ENCODE measurements at regions not wholly inside any gene's neighbourhood (a gene's known extent, or its start where the extent isn't known, plus 50 kb on each side); places are given as distances from the start of the nearest gene placed in this dataset.

DNA sequence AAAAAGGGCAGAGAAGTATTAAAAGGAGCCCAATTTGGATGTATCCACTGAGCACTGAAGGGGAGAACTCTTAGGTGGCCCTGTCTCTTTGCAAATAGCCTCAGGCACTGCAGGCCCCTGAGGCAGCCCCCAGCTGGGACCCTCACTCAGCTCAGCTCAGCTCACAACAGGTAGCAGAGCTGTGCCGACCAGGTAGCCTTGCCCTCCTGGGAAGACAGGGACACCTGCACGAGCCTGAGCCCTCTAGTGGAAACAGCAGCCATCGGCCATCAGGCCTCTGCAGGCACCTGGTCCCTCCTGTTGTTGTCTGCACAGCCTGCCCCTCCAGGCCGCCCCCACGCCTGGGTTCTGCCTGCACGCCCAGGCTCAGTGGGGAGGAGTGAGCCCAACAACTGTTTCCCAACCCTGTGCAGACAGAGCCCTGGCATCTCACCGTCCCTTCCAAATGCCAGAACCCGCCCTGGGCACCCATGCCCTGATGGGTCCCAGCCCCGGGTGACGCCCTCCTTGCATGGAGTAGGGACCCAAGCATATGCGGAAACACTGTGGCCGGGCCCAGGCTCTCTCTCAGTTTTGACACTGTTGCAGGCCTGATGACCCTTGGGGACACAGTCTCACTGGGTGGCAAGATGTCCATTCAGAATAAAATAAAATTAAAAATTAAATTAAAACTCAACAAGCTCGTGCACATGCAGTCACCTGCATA is 60.0 kb upstream of the AJAP1 start:
- TF ChIP-seq, protein P1, sequence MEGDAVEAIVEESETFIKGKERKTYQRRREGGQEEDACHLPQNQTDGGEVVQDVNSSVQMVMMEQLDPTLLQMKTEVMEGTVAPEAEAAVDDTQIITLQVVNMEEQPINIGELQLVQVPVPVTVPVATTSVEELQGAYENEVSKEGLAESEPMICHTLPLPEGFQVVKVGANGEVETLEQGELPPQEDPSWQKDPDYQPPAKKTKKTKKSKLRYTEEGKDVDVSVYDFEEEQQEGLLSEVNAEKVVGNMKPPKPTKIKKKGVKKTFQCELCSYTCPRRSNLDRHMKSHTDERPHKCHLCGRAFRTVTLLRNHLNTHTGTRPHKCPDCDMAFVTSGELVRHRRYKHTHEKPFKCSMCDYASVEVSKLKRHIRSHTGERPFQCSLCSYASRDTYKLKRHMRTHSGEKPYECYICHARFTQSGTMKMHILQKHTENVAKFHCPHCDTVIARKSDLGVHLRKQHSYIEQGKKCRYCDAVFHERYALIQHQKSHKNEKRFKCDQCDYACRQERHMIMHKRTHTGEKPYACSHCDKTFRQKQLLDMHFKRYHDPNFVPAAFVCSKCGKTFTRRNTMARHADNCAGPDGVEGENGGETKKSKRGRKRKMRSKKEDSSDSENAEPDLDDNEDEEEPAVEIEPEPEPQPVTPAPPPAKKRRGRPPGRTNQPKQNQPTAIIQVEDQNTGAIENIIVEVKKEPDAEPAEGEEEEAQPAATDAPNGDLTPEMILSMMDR (IDR thresholded peaks at IDR 0.05): no peak
- H3K4me3 Mint-ChIP-seq: no peak overlapping the region
- no peak for DNase-seq
- H3K36me3 Mint-ChIP-seq (ENCODE audit: low read depth): peaks cover 4% of the 10 kb centered on the region; the same call in 1 of the 2 replicates
- H3K27ac Mint-ChIP-seq: no peak overlapping the region
- peaks cover 47% of the 10 kb centered on the region for H3K9me3 Mint-ChIP-seq
- H3K27me3 Mint-ChIP-seq (ENCODE audit: insufficient read depth): no peaks in the 10 kb centered on the region
- no peaks in the 10 kb centered on the region for H3K4me1 Mint-ChIP-seq (ENCODE audit: low read depth)

DNA sequence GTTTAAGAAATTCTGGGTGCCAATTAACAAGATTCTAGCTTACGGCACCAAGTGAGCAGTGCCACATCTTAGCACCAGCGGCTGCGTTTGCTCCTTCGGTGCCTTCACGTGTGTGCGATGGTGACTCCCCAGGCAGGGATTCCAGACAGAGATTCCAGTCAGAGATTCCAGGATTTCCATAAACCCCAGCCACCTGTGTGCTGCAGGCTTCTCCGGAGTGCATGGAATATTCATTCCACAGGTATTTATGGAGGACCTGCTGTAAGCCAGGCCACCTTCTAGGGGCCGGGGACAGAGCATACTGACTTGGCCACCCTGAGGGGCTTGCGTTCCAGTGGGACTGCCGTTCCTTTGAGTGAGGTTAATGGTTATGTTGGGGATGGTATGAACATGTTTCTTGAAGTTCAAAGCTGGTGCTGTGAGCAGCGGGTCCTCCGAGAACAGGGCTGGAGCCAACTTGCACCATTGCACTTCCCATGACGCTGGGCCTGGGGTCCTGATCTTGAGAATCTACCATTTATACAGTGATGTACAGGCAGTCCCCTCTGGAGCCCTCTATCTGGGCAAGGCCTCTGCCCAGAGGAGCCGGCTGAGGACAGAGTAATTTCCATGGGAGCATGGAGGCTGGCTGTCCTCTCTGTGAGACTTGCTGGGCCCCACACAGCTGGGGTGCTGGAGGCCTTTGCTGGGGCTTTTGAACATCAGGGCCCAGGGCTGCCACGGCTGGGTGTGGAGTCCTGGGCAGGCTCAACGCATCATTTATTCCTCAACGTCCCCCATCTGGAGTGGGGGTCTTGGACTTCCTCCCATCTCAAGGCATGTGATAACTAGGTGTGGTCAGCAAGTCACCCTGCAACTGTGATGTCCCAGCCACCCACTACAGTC is 58.8 kb upstream of the AJAP1 start:
- peaks cover 4% of the 10 kb centered on the region; the same call in 1 of the 2 replicates for H3K36me3 Mint-ChIP-seq (ENCODE audit: low read depth)
- no peaks in the 10 kb centered on the region for H3K4me1 Mint-ChIP-seq (ENCODE audit: low read depth)
- TF ChIP-seq, protein P1 (IDR thresholded peaks at IDR 0.05): no peak
- H3K4me3 Mint-ChIP-seq: no peak overlapping the region
- peaks cover 44% of the 10 kb centered on the region for H3K9me3 Mint-ChIP-seq
- no peaks in the 10 kb centered on the region for H3K27me3 Mint-ChIP-seq (ENCODE audit: insufficient read depth)
- H3K27ac Mint-ChIP-seq: no peak overlapping the region
- no peak for DNase-seq

DNA sequence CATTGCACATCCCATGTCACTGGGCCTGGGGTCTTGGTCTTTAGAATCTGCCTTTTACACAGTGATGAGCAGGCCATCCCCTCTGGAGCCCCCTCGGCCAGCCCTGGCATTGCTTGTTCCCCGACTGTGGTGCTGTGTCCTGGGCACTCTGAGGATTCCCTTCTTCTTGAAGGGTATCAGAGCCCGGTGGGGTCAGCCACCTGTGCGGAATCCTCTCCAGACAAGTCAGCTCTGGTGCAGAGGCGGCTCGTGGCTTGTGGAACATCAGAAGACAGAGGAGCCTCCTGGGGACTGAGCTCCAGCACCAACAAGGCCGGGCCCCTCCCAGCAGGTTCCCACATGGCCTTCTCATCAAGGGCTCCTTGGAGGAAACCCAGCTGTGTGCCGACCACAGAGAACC is 57.9 kb upstream of the AJAP1 start:
- peaks cover 45% of the 10 kb centered on the region for H3K9me3 Mint-ChIP-seq
- TF ChIP-seq, protein P1 (IDR thresholded peaks at IDR 0.05): no peak
- H3K4me1 Mint-ChIP-seq (ENCODE audit: low read depth): no peaks in the 10 kb centered on the region
- no peak overlapping the region for H3K27ac Mint-ChIP-seq
- H3K27me3 Mint-ChIP-seq (ENCODE audit: insufficient read depth): no peaks in the 10 kb centered on the region; the same call in 1 of the 2 replicates
- peaks cover 4% of the 10 kb centered on the region; the same call in 1 of the 2 replicates for H3K36me3 Mint-ChIP-seq (ENCODE audit: low read depth)
- DNase-seq: no peak
- H3K4me3 Mint-ChIP-seq: no peak overlapping the region

DNA sequence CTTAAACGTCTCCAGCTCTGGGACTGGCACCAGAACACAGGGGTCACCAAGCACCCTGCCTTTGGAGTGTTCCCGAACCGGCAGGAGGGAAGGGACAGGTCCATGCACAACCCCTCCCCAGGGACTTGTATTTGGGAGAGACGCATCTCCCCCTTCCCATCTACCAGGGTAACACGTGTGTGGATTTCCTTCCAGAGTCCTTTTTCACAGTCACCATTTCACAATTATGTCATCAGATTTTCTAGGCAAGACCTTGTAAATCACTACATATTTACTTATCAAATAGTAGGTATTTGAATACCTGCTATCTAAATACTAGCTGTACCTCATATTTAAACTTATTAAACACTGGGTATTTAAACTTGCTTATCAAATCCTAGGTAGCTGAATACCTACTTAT is 57.4 kb upstream of the AJAP1 start:
- peaks cover 4% of the 10 kb centered on the region; the same call in 1 of the 2 replicates for H3K36me3 Mint-ChIP-seq (ENCODE audit: low read depth)
- H3K9me3 Mint-ChIP-seq: peaks cover 50% of the 10 kb centered on the region
- no peak overlapping the region for H3K4me3 Mint-ChIP-seq
- H3K27me3 Mint-ChIP-seq (ENCODE audit: insufficient read depth): no peaks in the 10 kb centered on the region; the same call in 1 of the 2 replicates
- no peaks in the 10 kb centered on the region for H3K4me1 Mint-ChIP-seq (ENCODE audit: low read depth)
- TF ChIP-seq, protein P1 (IDR thresholded peaks at IDR 0.05): no peak
- no peak for DNase-seq
- no peak overlapping the region for H3K27ac Mint-ChIP-seq

DNA sequence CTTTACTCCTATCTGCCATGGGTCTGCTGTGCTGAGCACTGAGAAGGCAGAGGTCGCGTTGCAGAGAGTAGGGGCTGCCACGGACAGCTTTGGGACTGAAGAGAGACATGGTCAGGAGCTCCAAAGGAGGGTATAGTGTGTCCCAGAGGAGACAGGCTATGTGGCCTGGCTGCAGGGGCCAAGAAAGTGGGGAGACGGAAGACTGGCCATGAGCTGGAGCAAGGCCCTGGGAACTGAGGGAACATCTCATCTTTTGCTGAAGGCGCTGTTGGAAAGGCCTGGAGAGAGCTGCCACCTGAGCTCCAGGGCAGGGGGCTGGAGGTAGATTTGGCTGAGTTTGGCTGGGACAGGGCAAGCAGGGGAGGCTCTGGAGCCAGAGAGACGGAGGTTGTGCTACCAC is 55.8 kb upstream of the AJAP1 start:
- TF ChIP-seq, protein P1 (IDR thresholded peaks at IDR 0.05): no peak
- no peak for DNase-seq
- H3K4me1 Mint-ChIP-seq (ENCODE audit: low read depth): no peaks in the 10 kb centered on the region
- peaks cover 4% of the 10 kb centered on the region; the same call in 1 of the 2 replicates for H3K36me3 Mint-ChIP-seq (ENCODE audit: low read depth)
- H3K9me3 Mint-ChIP-seq: peaks cover 55% of the 10 kb centered on the region
- no peak overlapping the region for H3K4me3 Mint-ChIP-seq
- no peaks in the 10 kb centered on the region; the same call in 1 of the 2 replicates for H3K27me3 Mint-ChIP-seq (ENCODE audit: insufficient read depth)
- H3K27ac Mint-ChIP-seq: no peak overlapping the region
